Suprapubic skin (tissue), 4 donors: ENCODE measurements at regions not wholly inside any gene's neighbourhood (a gene's known extent, or its start where the extent isn't known, plus 50 kb on each side); places are given as distances from the start of the nearest gene placed in this dataset.

Source experiments
- POLR2A ChIP-seq, 2 donors: fragments of 450-650 bp; IDR thresholded peaks; one replicate each; pipeline ENCODE4 v1.6.1; 2017; ENCODE audit warnings: antibody characterized with exemption in 2 of 2, mild to moderate bottlenecking in 2 of 2, moderate library complexity in 2 of 2
- POLR2AphosphoS5 ChIP-seq, 3 donors: sonication (generic); formaldehyde crosslinking; IDR thresholded peaks; one replicate each; pipeline ENCODE4 v1.6.1; 2017; ENCODE audit warnings: antibody characterized with exemption in 3 of 3
- TF ChIP-seq, protein P1 (sequence below), 2 donors: fragments of 200-600 bp in 1 of 2; fragments of 450-650 bp in 1 of 2; sonication (generic) in 1 of 2; IDR thresholded peaks; one replicate each; pipeline ENCODE4 v1.5.1; 2016 to 2019; ENCODE audit warnings: antibody characterized with exemption in 2 of 2, mild to moderate bottlenecking in 1 of 2, moderate library complexity in 1 of 2

DNA sequence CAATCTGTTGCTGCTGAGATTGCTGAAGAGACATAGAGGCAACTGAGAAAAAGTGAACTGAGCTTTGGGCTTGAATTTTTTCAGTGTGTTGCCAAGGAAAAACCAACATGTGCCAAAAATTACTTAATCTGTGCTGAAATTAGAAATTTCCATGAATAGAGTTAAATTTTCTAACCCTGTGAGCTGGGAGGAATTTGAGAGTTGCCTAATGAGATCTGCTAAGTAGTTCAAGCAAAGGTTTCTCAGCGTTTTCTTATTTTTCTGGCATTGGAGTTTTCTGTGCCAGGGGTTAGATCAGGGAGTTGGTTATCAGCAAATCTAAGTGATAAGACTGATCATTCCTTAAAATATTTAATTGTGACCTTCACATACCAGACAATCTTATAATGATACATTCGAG lies 457.5 kb upstream of the GNPDA2 start:
- TF ChIP-seq POLR2AphosphoS5 (IDR thresholded peaks at IDR 0.05) = no peak
- no peak for TF ChIP-seq POLR2A (IDR thresholded peaks at IDR 0.05)
- TF ChIP-seq, protein P1, sequence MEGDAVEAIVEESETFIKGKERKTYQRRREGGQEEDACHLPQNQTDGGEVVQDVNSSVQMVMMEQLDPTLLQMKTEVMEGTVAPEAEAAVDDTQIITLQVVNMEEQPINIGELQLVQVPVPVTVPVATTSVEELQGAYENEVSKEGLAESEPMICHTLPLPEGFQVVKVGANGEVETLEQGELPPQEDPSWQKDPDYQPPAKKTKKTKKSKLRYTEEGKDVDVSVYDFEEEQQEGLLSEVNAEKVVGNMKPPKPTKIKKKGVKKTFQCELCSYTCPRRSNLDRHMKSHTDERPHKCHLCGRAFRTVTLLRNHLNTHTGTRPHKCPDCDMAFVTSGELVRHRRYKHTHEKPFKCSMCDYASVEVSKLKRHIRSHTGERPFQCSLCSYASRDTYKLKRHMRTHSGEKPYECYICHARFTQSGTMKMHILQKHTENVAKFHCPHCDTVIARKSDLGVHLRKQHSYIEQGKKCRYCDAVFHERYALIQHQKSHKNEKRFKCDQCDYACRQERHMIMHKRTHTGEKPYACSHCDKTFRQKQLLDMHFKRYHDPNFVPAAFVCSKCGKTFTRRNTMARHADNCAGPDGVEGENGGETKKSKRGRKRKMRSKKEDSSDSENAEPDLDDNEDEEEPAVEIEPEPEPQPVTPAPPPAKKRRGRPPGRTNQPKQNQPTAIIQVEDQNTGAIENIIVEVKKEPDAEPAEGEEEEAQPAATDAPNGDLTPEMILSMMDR (IDR thresholded peaks at IDR 0.05) = no peak
